ENCODE measurements at regions not wholly inside any gene's neighbourhood (a gene's known extent, or its start where the extent isn't known, plus 50 kb on each side); places are given as distances from the start of the nearest gene placed in this dataset.

DNA sequence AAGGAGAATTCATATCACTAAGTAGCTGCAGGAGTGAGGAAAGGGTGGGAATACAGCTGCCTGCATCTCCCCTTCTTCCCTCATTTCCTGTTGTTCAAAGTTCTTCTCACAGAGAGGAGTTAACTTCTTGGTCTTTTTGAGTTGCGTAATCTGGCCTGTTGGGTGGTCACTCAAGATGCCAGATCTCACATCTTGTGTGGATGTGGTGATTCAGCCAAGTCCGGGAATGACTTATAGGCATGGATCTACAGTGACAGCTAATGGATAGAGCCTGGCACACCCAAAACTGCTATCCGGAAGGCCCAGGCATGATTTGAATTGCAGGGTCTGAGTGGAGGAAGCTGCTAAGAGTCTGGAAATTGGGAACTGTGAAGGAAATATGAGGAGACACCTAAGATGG, 100.2 kb upstream of the SLC35B3 start:
- no peak for DNase-seq

DNA sequence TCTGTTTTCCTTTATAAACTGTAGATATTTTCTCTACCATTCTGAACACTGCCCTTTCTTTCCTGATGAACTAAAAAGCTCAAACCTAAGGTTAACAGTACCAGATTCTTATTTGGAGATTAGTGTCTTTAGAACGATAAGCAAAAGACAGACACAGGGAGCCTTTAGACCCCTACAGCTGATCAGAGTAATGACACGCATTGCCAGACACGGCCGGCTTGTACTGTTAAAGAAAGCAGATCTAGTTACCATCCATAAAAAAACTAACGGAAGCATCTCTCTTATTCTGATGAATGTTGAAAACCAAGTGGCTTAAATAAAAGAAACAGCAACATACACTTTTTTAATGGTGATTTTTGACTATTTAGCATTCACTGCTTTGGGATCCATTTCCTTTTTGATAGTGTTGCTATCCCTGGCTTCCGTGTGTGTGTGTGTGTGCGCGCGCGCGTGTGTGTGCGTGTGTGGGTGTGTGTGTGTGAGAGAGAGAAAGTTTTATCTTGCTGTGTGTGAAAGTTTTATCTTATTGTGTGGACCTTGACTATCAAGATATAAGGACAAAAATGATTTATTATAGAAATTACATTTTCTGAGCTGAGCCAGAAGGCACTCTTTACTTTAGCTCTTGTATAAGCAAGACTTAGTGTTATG, 95.6 kb upstream of the SLC35B3 start:
- no peak for DNase-seq

DNA sequence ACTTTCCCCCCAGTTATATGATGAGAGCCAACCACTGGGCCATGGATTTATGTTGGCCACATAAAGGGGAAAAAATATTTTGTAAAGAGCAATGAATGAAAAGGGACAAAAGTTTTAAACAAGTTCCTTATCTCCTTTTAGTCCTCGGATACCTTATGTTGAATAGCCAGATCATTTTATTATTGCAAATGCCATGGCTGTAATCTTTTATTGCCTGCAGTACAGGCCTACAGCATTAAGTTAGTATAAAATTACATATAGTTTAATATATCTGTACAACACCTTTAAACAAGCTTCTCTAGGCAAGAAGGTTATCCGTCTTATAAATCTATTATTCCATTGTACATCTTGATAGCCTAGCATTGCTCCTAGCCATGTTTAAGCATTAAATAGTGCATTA, 93.9 kb upstream of the SLC35B3 start:
- no peak for DNase-seq

DNA sequence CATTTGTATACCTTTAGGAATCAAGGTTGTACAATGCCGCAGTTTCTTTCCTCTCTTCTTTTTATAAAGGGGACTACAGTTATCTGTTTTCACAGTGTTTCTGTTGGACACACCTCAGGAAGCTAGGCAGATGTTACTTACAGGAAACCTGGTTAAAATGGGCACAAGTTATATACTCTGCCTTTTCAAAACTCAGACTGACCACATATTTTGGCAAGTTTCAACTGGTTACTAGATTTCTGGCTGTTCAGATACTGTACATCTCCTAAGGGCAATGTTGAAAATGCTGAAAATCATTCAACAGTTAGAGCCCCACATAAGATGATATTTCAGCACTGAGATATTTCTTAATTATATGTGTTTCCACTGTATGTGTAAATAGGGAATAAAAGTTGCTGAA, 92.5 kb upstream of the SLC35B3 start:
- DNase-seq = no peak

DNA sequence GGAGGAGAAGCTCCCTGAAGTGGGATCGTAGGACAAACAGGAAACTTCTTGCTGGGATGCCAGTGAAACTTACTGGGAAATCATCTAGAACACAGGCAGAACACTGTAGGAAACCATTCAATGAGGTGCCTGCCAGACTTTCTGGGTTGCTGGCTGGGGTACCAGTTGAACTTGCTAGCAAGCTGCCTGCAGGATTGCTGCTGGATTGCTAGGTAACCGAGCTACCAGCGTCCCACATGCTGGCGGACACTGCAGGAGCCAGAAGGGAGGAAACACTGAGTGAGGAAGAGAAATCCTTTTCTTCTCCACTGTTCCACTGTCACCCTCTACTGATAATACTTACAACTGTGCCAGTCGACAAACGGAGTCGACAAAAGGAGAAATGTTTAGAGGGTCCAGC, 91.3 kb upstream of the SLC35B3 start:
- no peak for DNase-seq

DNA sequence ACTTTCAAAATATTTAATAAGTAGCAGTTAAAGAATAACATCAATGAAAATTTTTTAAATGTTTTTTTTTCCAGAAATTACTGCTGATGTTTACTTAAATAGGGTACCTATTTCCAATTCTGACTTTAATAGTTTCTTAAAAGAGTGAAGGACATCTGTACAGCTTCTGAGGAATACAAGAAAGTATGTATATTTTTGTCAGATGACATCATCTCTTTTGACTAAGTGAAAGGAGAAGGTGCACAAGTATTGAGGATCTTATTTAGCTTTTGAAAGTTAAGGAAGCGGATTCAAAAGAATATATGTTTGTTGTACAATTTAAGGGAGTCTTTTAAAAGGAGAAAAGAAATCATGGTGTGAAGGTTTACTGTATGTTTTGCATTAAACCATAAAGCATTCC, 90.0 kb upstream of the SLC35B3 start:
- DNase-seq = no peak

DNA sequence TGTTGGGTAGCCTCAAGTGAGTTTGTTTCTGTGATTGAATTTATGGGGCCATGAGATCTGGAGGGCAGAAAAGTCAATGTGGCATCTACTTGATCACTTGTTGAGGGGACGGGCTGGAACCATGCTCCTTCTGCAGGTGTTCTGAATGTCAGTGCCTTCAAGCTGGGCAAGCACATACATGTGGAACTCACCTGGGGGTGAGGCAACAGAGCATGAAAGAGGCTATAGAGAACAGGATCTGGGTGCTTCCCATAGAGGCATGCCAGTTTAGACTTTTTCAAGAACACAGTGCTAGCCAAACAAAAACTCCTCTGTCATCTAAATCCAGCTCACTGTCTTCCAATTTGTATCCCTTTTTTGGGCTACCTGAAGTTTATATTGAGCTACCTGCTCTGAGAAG, 77.8 kb upstream of the SLC35B3 start:
- DNase-seq = no peak

DNA sequence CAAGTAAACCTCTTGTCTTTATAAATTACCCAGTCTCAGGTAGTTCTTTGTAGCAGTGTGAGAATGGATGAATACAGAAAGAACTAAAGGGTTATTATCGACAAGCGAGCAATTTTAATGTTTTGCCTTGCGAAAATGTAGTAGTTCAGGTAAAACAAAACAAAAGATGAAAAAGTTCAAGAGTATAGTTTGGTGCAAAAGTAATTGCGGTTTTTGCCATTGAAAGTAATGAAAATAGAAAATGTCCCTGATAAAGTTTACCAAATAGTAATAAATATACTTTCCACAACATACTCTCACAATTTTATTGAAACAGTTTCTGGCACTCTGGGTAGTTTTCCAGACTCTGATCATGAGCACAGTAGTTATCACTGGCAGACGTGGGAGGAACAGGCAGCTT, 71.9 kb upstream of the SLC35B3 start:
- DNase-seq = no peak

DNA sequence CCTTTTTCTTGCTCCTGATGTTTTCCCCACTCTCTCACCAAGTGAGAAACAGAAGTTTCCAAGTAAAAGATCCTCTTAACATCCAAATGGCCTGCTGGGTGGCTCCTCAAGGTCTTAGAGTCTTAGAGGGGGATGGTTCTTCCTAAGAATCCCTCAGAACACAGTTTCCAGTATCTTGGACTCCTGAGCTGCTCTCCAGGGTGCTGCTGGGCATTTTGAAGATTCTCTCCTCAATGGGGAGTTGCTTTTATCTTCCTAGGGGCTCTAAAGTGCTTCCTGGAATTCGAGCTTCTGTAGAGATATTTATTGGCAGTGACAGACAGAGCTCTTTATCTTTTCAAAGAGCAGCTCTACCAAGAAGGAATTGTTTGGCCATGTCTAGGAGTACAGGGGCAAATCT, 70.8 kb upstream of the SLC35B3 start:
- DNase-seq = no peak

DNA sequence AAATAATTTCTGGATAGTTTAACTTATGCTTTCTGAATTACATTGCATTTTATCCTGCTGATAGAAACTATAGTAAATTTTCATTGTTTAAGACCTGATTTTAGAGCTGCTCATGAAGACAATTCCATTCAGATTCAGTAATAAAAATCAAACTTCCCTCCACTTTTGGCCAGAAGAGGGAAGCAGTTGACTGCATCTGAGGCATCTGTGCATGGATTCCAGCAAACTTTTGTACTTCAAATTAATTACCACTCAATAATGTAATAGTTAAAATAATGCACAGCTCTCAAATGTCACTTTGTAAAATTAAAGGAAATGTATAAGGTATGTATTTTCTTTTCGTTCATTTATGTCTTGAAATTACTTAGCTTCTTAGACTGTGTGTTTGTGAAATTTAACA, 64.2 kb upstream of the SLC35B3 start:
- DNase-seq = no peak

DNA sequence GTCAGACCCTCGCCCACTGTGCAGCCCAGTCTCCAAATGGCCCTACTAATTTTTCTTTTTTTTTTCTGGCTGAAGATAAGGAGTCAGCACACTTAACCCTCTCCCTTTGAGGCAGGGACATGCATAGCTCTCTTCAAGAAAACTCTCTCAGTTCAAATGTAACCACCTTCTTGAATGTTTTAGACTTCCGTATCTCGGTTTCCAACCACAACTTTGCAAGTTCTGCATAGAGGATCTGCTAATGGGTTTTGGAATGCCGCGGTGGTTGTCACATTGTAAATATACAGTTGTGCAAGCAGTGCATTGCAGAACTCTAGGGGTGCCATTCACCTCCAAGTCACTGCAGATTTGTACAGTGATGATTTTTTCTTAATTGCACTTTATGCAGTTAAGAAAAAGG, 59.4 kb upstream of the SLC35B3 start:
- DNase-seq = no peak

DNA sequence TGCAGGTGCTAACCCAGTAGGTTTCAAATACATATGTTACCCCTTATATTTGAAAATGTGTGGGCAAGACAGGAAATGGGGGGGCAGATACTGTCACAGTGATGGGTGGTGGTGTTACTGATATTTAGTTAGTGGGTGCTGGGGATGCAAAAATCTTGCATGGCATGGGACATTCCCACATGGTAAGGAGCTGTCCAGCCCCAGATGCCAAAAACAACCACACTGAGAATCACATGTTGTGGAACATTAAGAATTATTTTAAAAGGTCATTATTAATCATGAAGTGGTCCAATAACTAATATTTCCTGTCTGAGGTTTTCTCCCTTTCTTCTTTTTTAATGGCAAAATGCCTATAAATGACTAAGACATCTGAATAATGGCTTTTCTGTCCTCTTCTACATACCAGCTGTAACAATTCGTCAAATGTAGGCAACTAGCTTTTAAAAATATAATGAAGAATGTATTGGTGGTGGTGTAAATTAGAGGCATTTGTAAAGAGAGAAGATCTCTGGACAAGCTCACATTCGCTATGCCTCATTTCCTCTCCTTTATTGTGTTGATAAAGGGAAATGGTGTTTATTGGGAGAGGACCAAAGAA, 57.3 kb upstream of the SLC35B3 start:
- DNase-seq = no peak
